Fibroblast of lung (primary cell): ENCODE measurements at regions not wholly inside any gene's neighbourhood (a gene's known extent, or its start where the extent isn't known, plus 50 kb on each side); places are given as distances from the start of the nearest gene placed in this dataset.

Experiments
- CTCF ChIP-seq, 2 donors: IDR thresholded peaks in 1 of 2; conservative IDR thresholded peaks in 1 of 2; 1 replicate in 1 of 2; 2 replicates in 1 of 2; pipeline ENCODE4 v1.5.1; 2011 to 2012; ENCODE audit warnings: low read length in 2 of 2, control low read depth in 1 of 2, inconsistent platforms in 1 of 2, low read depth in 1 of 2, mild to moderate bottlenecking in 1 of 2
- EZH2 ChIP-seq: IDR thresholded peaks from 2 replicates; pipeline ENCODE4 v1.5.1; 2012; ENCODE audit warnings: low read length, control low read depth, mild to moderate bottlenecking; ENCODE audit errors: missing control alignments

GRCh38 chr1:178579095-178579494 lies 66.2 kb downstream of the TEX35 start:
- no peak for TF ChIP-seq CTCF (conservative IDR thresholded peaks at IDR 0.05 in 1 of 2, IDR thresholded peaks at IDR 0.05 in 1 of 2; ENCODE audit: low read depth in 1 of 2, low read length in 2 of 2)
- no peak for TF ChIP-seq EZH2
